ENCODE measurements at regions not wholly inside any gene's neighbourhood (a gene's known extent, or its start where the extent isn't known, plus 50 kb on each side); places are given as distances from the start of the nearest gene placed in this dataset.

- peaks cover 16% of the 10 kb centered on the region; the same call in 1 of the 2 replicates for H4K20me1 ChIP-seq (replicated peaks; ENCODE audit: control insufficient read depth, insufficient read depth, low read length)
- H3K9me3 ChIP-seq (replicated peaks; ENCODE audit: control insufficient read depth, insufficient read depth, low read depth, low read length), result no peaks in the 10 kb centered on the region
- no peak for DNase-seq (ENCODE audit: extremely low read depth in 1 of 4, low spot score in 3 of 4)
- H3K9me1 ChIP-seq (ENCODE audit: control insufficient read depth, insufficient read depth, low read length), result no peaks in the 10 kb centered on the region
- no TSS peak for BruUV-seq (replicated peaks)
- no peak for FAIRE-seq
- H3K4me3 ChIP-seq, result no peak overlapping the region
- in situ Hi-C loops (cut with MboI) (no loop called here), intact Hi-C loops (cut with micrococcal nuclease) (no loop called here)
- WGBS (ENCODE audit: insufficient coverage, low coverage, missing lambda C conversion rate), result 5% methylated on average over 25 of the region's 25 CpGs
- TF ChIP-seq ZBTB1 (CRISPR knock-in tag; IDR thresholded peaks at IDR 0.05; ENCODE audit: borderline replicate concordance, low read depth), result no peak
- TF ChIP-seq, protein P1, sequence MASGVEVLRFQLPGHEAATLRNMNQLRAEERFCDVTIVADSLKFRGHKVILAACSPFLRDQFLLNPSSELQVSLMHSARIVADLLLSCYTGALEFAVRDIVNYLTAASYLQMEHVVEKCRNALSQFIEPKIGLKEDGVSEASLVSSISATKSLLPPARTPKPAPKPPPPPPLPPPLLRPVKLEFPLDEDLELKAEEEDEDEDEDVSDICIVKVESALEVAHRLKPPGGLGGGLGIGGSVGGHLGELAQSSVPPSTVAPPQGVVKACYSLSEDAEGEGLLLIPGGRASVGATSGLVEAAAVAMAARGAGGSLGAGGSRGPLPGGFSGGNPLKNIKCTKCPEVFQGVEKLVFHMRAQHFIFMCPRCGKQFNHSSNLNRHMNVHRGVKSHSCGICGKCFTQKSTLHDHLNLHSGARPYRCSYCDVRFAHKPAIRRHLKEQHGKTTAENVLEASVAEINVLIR (CRISPR knock-in tag; IDR thresholded peaks at IDR 0.05), result no peak
- TF ChIP-seq SREBF2 (CRISPR knock-in tag; IDR thresholded peaks at IDR 0.05), result no peak
- TF ChIP-seq BRF1 (IDR thresholded peaks at IDR 0.05; ENCODE audit: borderline replicate concordance, extremely low read depth, insufficient read length), result no peak
- no peak for TF ChIP-seq ZNF280A (IDR thresholded peaks at IDR 0.05; ENCODE audit: low read depth, partially characterized antibody)
- TF ChIP-seq, protein P2, sequence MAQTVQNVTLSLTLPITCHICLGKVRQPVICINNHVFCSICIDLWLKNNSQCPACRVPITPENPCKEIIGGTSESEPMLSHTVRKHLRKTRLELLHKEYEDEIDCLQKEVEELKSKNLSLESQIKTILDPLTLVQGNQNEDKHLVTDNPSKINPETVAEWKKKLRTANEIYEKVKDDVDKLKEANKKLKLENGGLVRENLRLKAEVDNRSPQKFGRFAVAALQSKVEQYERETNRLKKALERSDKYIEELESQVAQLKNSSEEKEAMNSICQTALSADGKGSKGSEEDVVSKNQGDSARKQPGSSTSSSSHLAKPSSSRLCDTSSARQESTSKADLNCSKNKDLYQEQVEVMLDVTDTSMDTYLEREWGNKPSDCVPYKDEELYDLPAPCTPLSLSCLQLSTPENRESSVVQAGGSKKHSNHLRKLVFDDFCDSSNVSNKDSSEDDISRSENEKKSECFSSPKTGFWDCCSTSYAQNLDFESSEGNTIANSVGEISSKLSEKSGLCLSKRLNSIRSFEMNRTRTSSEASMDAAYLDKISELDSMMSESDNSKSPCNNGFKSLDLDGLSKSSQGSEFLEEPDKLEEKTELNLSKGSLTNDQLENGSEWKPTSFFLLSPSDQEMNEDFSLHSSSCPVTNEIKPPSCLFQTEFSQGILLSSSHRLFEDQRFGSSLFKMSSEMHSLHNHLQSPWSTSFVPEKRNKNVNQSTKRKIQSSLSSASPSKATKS (CRISPR knock-in tag; IDR thresholded peaks at IDR 0.05), result no peak
- peaks cover 64 to 87% of the 10 kb centered on the region in 2 experiments for H3K27me3 ChIP-seq (ENCODE audit: control insufficient read depth in 2 of 2, insufficient read depth in 2 of 2, low read length in 2 of 2)
- no peak overlapping the region for H3K4me2 ChIP-seq (ENCODE audit: insufficient read depth, low read length)
- no peak overlapping the region for H3K27ac ChIP-seq (ENCODE audit: extremely low read depth, low read depth, low read length)
- no peak for ATAC-seq
- POLR2A ChIA-PET, result interaction anchor here (0.7 kb wide), 1 partner anchor 437 kb away, joined by 3 read pairs; no protein-coding TSS in a partner anchor
- CTCF ChIA-PET (ENCODE audit: low intra/inter-chr PET ratio), result no interaction called here
- peaks cover 5 to 10% of the 10 kb centered on the region in 2 experiments; a peak in 4 of 5 replicates for H3K4me1 ChIP-seq (replicated peaks in 1 of 2; ENCODE audit: control insufficient read depth in 2 of 2, insufficient read depth in 2 of 2, low read length in 2 of 2)
- no peak overlapping the region for H3K9ac ChIP-seq (ENCODE audit: insufficient read depth in 1 of 2, low read depth in 2 of 2, low read length in 2 of 2)
- no peaks in the 10 kb centered on the region for H3K79me2 ChIP-seq (ENCODE audit: control insufficient read depth, insufficient read depth, low read length)
- H2AFZ ChIP-seq (ENCODE audit: low read depth, low read length), result no peak overlapping the region
- no peaks in the 10 kb centered on the region for H3K36me3 ChIP-seq (ENCODE audit: control insufficient read depth, insufficient read depth, low read length)
Measured at GRCh38 chr6:167570460-167571400, 245.8 kb downstream of the TTLL2 start.
